ENCODE measurements at regions not wholly inside any gene's neighbourhood (a gene's known extent, or its start where the extent isn't known, plus 50 kb on each side); places are given as distances from the start of the nearest gene placed in this dataset.

DNA sequence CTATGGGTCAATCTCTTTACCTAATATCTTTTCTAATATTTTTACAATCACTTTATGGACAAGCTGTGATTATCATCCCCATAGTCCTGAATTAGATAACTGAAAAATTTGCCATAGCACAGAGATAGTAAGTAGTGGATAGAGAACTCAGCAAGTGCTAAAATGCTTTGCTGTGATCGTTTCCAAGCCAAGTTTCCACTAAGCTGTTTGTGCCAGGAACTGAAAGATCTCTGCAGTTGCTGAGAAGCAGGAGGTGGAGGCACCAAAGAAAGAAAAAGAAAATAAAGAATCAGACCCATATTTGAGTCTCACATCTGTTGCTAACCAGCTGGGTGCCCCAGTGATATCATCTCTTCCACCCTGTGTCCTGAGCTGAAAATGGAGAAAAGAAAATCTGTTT is 605.6 kb upstream of the BOD1L1 start:
- TF ChIP-seq, protein P1, sequence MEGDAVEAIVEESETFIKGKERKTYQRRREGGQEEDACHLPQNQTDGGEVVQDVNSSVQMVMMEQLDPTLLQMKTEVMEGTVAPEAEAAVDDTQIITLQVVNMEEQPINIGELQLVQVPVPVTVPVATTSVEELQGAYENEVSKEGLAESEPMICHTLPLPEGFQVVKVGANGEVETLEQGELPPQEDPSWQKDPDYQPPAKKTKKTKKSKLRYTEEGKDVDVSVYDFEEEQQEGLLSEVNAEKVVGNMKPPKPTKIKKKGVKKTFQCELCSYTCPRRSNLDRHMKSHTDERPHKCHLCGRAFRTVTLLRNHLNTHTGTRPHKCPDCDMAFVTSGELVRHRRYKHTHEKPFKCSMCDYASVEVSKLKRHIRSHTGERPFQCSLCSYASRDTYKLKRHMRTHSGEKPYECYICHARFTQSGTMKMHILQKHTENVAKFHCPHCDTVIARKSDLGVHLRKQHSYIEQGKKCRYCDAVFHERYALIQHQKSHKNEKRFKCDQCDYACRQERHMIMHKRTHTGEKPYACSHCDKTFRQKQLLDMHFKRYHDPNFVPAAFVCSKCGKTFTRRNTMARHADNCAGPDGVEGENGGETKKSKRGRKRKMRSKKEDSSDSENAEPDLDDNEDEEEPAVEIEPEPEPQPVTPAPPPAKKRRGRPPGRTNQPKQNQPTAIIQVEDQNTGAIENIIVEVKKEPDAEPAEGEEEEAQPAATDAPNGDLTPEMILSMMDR (IDR thresholded peaks at IDR 0.05), result no peak
- TF ChIP-seq POLR2A (IDR thresholded peaks at IDR 0.05), result no peak
